Mammary epithelial cell (primary cell): ENCODE measurements at regions not wholly inside any gene's neighbourhood (a gene's known extent, or its start where the extent isn't known, plus 50 kb on each side); places are given as distances from the start of the nearest gene placed in this dataset.

Experiments used
- CTCF ChIP-seq, 2 donors: IDR thresholded peaks in 1 of 2; conservative IDR thresholded peaks in 1 of 2; 2 replicates each; pipeline ENCODE4 v1.5.1; 2011 to 2012; ENCODE audit warnings: inconsistent platforms in 2 of 2, low read length in 2 of 2, mild to moderate bottlenecking in 2 of 2, control low read depth in 1 of 2, low read depth in 1 of 2; ENCODE audit not compliant: insufficient read depth in 1 of 2; ENCODE audit errors: extremely low read depth in 1 of 2
- EZH2 ChIP-seq: IDR thresholded peaks from 2 replicates; pipeline ENCODE4 v1.6.1; 2012; ENCODE audit warnings: low read length, inconsistent platforms, borderline replicate concordance

GRCh38 chr11:97389270-97389669 is 999.5 kb downstream of the JRKL start:
- TF ChIP-seq CTCF (conservative IDR thresholded peaks at IDR 0.05 in 1 of 2, IDR thresholded peaks at IDR 0.05 in 1 of 2; ENCODE audit: extremely low read depth in 1 of 2, insufficient read depth in 1 of 2, low read depth in 1 of 2, low read length in 2 of 2) (no peak), EZH2 (no peak)
